ENCODE measurements at regions not wholly inside any gene's neighbourhood (a gene's known extent, or its start where the extent isn't known, plus 50 kb on each side); places are given as distances from the start of the nearest gene placed in this dataset.

DNA sequence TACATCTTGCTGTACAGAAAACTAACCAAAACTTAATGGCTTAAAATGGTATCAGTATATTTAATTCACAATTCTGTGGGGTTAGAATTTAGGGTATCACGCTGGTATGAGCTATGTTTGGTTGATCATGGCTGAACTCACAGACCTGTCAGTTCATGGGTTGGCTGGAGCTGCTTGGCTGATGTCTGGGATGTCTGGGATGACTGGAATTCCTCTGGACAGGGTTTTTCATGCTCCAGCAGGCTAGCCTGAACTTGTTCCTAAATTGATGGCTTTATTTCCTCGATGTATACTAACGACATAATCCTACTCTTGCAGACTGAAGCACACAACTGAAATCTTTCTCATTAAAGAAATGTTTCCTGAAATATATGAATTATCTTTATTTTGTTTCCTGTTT lies 338.9 kb upstream of the GBE1 start:
- TF ChIP-seq EZH2phosphoT487 (IDR thresholded peaks at IDR 0.05; ENCODE audit: borderline replicate concordance, low read length) (no peak), CTCF (conservative IDR thresholded peaks at IDR 0.05; ENCODE audit: low read depth, low read length) (no peak), EZH2 (IDR thresholded peaks at IDR 0.05; ENCODE audit: low read length, unreplicated experiment) (no peak)

Data from PC-3 (cell line).